NCI-H2227 (cell line): ENCODE measurements at regions not wholly inside any gene's neighbourhood (a gene's known extent, or its start where the extent isn't known, plus 50 kb on each side); places are given as distances from the start of the nearest gene placed in this dataset.
A peak's percentile ranks its signal among the peaks of the same experiment; 100 is the strongest.

Source experiments
- DNase-seq: peaks from one replicate; lab custom pipeline; 2025; ENCODE audit not compliant: unreplicated experiment; lab: John Stamatoyannopoulos, UW

DNA sequence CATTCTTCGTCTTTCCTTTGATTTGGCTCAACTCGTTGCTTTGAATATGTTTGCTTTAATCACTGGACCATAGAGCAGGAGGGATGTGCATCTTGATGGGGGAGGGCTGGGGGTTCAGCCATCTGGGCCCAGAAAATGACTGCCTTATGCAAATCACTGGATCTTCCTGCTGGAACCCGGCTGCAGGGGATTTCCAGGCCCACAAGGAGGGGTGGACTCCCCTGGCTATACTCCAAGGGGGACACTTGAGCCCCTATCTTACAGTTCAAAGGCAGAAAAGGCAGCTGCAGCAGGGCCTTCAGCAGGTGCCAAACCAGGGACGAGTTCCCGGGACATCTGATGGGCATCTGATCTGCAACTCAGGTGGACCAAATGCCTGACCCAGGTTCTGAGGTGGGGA is 122.5 kb downstream of the DICER1 start:
- DNase-seq = no peak

DNA sequence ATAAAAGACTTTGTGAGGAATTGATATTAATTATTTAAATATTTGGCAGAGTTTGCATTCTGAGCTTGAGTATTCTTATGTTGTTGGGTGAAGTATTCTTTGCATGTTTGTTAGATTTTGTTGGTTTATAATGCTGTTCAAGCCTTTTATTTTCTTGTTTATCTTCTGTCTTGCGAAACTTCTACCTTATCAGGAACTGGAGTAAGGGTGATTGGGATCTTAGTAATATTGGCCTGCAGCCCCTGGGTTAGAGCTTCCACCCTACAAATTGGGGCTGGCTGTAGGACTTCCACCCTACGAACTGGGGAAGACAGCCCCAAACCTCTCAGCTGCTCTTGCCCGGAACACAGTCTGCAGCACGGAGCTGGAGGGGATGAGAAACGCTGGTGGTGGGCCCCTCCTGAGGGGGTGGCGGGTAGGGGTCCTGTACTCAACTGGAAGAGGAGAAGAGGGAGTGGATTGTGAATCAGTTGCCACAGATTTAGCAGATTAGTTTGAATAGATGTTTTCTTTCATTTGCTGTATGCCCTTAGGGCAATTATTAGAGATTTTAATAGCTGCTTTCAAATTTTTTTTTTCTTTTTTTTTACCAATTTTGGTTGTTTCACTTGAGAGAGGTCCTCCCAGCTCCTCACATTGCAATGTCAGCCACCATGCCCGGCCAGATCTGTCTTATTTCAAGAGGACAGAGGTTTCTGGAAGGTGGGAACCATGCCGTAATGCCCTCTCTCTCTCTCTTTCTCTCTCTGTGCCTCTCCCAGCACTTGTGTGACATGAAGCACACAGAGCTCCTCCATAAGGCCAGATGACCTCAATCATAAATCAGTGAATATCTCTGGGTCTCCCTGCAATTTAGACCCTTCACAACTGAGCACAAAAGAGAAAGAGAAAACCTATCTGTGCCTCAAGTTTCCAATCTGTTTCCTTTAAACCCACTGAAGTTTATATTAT is 123.4 kb downstream of the DICER1 start:
- no peak for DNase-seq

DNA sequence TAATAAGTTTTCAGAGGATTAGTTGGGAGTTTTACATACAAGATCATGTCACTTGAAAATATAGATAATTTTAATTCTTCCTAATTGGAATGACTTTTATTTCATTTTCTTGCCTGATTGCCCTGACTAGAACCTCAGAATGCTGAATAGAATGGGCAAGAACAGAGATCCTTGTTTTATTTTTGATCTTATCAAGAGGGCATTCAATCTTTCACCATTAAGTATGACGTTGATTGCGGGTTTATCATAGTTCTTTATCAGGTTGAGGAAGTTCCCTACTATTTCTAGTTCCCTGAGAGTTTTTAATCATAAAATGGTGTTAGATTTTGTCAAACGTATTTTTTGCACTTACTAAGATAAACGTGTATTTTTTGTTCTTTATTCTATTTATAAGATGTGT is 124.3 kb downstream of the DICER1 start:
- no peak for DNase-seq

DNA sequence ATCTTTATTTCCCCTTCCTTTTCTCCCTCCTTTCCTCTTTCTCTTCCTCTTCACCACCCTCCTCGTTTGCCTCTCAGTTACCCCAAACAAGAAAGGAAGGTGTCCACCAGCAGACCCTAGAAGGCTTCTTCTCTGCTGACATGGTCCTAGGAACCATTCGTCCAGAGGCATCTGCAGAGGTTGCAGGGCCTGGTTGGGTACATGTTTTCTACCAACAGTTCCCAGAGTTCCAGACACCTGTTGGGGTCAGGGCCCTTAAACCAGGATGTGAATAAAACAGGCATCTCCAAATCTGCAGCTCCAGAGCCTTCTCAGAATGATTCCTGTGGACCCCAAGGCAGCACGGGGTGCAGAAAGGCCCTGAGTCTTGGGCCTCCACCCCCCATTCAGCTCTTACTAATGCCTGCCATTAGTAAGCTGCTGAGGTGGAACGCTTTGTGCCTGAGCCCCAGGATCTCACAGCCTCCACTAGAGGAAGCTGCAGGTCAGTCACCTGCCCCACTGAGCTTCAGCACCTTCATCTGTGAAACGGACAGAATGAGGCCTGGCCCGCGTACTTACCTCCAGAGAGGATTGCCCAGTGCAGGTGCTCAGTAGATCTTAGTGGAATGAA is 130.4 kb downstream of the DICER1 start:
- no peak for DNase-seq

DNA sequence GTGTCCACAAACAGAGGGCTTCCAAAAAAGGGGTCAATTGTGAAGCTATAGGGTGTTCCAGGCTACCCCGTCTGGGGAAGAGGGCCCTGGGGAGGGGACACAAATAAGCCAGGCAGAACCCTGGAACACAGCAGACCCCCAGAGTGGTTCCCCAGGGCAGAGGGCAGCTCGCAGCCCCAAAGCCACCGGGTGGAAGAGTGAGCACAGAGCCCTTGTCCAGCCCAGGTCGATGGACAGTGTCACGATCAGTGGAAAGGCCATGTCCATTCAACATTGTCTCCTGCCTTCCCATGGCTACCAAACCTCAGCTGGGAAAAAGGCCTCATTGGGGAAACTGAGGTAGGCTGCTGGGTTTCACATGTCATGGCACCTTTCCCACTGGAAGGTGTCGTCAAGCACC is 131.4 kb downstream of the DICER1 start:
- no peak for DNase-seq

DNA sequence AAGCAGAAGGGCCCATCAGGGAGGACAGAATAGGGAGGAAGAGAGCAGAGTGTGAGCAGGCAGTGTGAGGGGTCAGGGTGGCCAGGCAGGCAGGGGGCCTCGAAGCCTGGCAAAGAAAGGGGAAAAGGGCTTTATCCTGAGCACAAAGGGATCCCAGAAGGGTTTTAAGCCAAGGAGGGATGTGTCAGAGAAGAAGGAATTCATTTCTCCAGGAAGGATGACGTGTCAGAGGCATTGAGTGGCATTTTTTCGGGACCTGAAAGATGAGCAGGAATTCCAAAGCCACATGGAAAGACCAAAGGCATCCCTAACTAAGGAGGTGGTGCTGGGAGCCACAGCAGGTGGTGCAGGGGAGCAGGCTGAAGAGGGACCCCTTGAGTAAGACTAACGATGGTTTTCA is 132.1 kb downstream of the DICER1 start:
- DNase-seq = no peak

DNA sequence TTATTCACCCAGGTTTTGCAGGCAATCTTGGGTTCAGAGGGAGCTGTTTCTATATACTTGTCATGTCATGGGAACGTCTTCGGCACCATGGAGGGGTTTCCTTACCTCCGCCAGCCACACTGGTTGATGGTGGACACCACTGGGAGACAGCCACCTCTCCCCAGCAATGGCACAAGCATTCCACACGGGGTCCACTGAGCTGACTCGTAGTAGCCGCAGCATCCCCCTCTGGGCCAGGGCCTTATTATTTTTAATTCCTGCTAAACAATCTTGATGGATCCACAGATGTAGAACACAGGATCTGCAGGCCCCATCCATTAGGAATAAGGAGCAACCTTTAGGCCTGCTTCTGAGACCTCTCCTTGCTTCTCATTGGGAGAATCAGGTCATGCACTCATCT is 132.9 kb downstream of the DICER1 start:
- DNase-seq = no peak

DNA sequence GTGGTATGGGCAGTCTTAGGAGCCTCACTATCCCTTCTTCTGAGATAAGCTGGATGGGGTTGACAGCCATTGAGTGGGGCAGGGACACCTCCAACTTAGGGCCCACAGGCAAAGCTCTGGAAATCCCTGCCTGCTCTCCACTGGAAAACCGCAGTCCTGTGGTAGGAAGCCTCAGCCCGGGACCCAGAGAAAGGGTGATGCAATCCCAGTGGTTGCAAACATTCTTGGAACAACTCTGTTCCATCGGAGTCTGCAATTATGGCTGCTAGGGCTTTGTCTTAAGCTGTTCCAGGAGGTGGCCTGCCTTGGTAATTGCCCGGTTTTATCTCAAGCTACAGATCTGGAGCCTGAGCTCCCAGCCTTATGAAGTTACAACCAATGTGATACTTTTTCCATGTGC is 133.4 kb downstream of the DICER1 start:
- no peak for DNase-seq

DNA sequence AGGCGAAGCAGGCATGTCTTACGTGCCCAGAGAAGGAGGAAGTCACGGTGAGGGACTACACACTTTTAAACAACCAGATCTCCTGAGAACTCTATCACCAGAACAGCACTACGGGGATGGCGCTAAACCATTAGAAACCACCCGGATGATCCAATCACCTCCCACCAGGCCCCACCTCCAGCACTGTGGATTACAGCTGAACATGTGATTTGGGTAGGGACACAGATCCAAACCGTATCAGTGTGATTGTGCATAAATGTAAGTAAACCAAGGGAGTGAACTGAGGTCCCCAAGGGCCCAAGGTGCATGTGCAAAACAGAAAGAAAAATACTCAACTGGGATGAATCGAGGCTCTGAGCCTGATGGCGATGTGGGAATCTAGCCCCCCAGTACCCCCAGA is 134.2 kb downstream of the DICER1 start:
- no peak for DNase-seq

DNA sequence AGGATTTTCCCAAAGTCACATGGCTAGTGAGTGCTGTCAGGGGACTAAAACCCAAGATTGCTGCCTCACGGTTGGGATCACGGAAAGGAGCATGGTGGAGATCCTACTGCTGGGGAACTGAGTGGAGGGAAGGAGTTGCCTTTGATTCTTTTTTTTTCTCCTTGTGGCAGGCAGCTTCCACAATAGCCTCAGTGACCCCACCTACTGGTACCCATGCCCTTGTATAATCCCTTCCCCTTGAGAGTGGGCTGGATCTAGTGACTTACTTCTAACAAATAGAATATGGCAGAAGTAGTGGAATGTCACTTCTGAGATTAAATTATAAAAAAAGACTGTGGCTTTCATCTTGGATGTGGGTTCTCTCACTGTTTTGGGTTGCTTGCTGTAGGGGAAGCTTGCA is 135.7 kb downstream of the DICER1 start:
- DNase-seq = no peak

DNA sequence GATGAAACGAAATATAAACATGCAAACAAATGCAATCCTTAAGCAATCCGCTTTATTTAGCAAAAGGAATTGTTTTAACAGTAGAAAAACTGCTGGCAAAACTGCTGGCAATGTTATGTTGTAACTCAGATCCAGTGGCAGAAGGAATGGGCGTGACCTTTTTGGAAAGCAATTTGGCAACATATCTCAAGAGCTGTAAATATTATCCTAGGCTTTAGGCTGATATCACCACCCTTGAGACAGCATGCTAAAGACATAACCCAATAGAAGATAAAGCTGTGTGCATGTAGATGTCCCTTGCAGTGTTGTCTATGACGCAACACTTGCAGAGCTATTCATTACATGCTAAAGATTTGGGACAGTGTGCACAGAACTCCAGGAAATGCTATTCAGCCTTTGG is 138.5 kb downstream of the DICER1 start:
- DNase-seq = no peak

DNA sequence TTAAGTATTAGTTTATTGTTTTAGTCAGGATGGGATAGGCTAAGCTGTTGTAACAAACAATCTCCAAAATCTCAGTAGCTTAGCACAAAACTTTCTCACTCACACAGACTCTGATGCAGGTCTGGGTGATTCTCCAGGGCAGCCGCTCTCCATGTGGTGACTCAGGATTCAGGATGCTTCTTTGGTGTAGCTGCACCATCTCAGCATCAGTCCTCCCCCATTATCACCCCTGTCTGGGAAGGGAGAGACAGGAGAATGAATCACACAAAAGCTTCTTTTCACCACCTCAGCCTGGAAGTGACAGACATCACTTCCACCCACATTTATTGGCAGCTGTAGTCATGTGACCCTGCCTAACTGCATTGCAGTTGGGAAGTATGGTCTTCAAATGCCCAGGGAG is 142.3 kb downstream of the DICER1 start:
- no peak for DNase-seq

DNA sequence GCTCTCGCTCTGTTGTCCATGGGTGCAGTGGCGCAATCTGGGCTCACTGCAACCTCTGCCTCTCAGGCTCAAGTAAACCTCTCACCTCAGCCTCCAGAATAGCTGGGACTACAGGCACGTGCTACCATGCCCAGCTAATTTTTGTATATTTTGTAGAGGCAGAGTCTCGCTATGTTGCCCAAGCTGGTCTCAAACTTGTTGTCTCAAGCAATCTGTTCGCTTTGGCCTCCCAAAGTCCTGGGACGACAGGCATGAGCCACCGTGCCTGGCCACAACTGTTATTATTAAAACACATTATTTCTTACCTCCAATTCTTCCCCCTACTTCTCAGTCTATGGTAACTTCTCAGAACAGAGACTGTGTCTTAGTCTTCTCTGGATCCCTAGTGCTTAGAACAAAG is 143.3 kb downstream of the DICER1 start:
- no peak for DNase-seq

DNA sequence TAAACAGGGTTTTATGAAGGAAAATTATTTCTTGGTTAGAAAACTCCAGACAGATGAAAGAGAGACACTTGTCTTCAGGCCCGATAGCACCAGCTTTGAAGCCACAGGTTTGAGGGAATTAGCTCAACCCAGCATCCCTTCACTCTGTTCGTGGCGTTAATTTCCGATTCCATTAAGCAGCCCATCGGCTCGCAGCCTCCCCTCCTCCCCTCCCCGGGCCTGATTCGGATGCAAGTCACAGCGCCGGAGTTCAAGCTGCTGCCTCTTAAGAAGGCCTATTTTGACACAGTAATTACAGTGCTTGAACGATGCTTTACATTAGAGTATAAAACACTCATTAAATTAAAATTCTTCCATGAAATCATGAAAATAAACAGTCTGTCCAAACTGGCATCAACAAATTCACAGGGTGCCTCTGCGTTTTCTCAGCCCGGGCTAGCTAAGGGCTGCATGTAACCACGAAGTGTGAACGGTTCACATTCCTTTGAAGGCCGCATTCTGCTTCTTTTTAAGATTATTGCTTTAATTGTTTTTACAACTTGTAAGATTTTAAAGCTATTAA is 145.8 kb downstream of the DICER1 start:
- DNase-seq = peak; percentile 39

DNA sequence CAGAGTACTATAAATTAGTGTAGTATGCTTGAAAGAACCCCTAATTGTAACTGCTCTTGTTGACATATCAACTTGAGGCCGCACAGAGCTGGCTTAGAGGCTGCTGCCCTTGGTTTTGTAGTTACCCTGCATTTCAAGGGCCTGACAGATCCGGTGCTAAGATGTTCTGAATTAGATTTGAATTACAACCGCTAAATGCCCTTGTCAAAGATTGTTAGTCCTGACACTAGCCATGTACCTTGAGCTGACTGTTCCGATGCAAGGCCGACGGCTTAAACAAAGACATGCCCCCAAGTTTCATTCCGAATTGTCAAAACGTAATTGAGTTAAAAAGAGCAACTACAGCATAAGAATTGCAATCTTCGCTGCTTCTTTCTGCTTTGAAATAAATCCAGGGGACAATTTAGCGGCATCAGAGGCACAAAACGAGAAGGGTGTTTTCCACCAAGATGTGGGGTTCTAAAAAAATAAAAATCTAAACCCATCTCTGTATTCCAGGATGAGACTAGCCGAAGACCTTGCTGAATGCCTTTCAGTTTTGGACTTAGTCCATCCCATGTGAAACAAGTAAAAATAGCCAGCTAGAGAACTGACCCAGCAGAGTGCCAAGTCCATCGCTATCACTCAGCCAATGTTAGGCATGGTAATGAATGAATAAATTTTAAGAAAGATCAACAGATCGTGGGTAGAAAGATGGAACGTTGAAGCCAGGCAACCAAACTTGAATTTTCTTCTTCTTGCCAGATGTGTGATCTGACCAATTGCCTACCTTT is 148.7 kb downstream of the DICER1 start:
- no peak for DNase-seq

DNA sequence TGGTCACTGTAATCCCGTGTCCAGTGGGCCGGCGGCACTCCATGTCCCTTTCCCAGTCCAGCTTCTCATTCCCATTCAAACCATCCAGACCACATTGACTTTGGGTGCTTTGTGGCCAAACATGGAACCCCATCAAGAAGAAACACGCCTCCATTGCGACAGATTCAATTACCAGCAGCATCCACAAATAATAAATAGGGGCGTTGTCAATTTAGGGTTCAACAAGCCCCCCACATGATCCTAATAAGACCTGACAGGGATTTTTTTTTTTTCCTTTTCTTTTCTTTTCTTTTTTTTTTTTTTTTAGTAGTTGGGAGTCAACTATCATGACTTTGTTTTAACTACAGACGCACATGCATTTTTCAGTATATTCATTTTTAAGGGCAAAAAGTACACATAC is 149.4 kb downstream of the DICER1 start:
- DNase-seq = no peak

DNA sequence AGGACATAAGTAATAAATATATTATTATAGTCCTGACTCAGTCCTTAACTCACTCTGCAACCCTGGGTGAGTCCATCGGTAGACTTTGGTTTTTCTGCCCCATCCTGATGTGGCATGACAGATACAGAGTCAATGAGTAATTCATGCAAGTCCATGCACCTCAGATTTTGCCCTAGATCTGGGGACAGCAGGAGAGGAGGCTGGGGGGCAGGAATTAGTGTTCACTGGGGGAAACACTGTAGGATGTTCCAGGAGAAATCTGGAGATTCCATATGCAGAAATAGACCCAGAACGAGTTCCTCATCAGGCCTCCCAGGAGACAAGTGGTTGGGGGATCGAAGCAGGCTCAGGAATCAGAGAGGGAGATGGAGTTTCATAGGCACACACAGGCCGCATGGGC is 150.8 kb downstream of the DICER1 start:
- no peak for DNase-seq

DNA sequence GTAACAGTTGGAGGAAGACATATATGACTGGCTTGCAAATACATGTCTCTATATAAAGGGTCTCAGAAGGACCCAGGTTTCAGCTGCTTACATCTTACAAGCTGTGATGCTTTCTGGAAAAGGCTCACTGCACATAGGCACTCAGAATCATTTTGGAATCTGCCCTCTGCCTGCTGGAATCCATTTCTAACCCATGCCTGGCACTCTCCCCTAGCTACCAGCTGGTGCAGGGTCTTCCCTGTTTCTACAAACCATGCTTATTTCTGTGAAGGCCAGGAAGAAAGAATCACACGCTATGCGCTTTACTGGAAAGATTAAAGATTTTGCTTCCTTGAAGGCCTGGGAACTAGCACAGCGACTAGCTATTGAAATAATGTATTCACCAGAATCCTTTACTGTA is 151.3 kb downstream of the DICER1 start:
- no peak for DNase-seq

DNA sequence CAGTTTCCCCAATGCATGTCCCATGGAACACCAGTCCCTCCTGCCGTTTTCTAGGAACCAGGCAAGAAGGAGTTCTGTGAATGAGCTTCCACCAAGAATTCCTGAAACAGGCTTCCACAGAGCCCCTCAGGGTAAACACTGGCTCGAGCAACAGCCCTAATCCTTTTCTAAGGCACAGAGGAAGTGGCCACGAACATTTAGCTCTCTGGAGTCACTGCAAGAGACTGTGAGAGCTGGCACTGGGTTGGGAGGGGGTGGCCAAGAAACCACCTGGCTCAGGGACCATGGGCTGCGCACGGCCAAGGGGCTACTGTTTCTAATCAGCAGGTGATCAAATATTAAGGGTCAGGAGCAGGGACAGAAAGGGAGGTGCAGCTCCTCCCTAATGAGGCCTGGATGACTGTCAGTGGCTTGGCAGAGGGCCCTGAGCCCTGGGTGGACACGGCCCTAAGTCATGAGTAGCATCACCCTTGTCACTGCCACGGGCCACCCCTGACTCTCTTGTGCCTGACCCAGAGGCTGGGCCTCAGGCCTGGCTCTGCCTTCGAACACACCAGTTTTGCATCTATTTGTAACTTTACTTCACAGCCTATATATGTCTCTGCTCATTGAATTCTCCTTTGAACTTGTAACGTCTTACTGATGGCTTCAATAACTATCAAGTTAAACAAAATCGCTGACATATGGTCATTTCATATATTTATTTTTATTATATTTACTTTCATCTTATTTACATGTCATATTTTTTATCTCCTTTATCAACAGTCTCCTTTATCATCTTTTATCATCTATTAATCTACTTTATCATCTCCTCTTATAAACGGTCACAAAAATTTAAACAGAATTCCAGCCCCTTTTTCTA is 154.0 kb downstream of the DICER1 start:
- no peak for DNase-seq

DNA sequence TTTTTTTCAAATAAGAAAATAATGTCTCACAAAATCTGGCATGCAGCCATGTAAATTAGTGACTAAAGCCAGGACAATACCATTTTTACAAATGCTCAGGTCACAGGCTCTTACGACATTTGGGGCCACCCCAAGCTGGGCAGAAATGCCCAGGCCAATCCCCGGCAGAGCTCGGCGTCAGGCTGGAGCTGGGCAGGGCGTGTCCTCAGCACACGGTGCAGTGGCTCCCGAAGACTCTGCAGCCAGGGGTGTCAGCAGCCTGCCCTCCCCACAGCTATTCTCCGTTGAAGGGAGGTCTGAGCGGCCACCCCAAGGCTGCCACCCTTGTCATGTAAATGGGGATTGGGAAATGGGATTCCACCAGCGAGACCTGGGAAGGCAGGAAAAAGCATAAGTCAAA is 158.6 kb downstream of the DICER1 start:
- DNase-seq = no peak

DNA sequence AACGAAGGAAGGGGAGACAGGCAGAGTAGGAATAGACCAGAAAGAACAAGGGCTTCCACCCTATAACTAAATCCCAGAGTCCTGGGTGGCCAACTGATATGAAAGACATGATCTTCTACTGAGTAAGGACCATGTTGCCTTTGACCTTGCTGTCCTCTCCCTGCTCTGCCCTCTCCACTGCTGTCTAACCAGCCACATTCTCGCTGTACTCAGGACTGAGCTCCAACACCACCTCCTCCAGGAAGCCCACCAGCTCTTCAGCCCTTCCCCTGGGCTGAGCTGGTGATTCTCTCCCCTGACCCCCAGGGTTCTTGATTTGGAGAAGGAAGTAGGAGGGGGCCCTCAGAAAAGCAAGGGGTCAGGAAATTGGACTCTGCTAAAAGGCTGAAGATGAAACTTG is 159.2 kb downstream of the DICER1 start:
- DNase-seq = no peak
